ENCODE measurements at regions not wholly inside any gene's neighbourhood (a gene's known extent, or its start where the extent isn't known, plus 50 kb on each side); places are given as distances from the start of the nearest gene placed in this dataset.

- TF ChIP-seq CTCF (conservative IDR thresholded peaks at IDR 0.05), result no peak
- no peak for TF ChIP-seq ZFX (IDR thresholded peaks at IDR 0.05)
Measured at GRCh38 chr15:88986949-88987590, 73.9 kb upstream of the MFGE8 start.
